ENCODE measurements at regions not wholly inside any gene's neighbourhood (a gene's known extent, or its start where the extent isn't known, plus 50 kb on each side); places are given as distances from the start of the nearest gene placed in this dataset.

- TF ChIP-seq EP300 (IDR thresholded peaks at IDR 0.05) (no peak), CTCF (IDR thresholded peaks at IDR 0.05) (no peak), POLR2A (IDR thresholded peaks at IDR 0.05) (no peak)
Measured at GRCh38 chr22:16387088-16387487, 205.5 kb downstream of the CCT8L2 start.

Measured in tibial nerve (tissue), 4 donors.